Activated T-helper 9 cell treated with anti-CD3 and anti-CD28 coated beads, Interleukin-2, amount 50 U/mL, for 16 hours (primary cell): ENCODE measurements at regions not wholly inside any gene's neighbourhood (a gene's known extent, or its start where the extent isn't known, plus 50 kb on each side); places are given as distances from the start of the nearest gene placed in this dataset.
"Not testable (repeated sequence)": the region's sequence is repeated elsewhere in the genome, so short reads cannot be mapped to it uniquely, and the experiment has no call there.

Experiments used
- DNase-seq: peaks from one replicate; pipeline ENCODE4 v3.0.0-alpha.2; 2020; ENCODE audit warnings: low read depth

DNA sequence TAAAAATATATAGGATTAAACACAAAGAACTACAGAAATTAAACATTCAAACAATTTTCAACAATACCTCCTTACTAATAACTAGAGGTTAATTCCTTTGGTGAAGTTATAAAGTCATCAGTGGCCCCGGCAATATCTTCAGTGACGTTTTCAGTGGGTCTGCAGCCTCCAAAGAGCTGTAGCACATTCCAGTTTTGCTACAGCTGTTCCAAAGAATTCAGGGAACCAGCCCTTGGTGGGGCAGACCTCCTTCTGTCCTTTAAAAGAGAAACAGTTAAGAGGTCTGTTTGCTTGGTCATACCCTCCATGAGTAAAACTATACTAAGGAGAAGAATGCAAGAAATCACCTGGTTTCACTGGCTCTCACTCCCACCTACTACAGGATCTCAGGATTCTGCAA, 99.2 kb upstream of the ZDHHC17 start:
- DNase-seq = no peak

DNA sequence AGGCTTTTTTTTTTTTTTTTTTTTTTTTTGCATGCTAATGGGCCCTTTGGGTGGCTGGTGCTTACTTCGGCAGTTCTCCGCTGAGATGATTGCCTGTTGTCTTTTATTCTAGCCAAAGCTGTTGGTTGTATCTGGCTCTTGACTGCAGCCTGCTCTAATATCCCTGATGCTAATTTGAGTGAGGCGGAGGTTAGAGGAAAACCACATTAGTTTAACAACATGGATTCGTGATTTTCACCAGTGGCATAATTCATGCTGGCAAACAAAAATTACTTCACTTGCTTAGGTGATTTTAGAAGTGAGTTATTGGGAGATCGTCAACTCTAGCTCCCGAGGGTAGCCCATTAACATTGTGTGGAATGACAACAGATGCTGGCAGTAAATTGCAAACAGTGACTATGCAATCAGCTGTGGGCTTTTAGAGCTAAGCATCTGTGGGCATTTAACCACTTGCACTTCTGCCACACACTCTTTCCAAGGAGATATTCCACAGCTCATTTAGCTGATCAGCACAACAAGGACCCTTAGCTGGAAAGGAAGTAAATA, 97.6 kb upstream of the ZDHHC17 start:
- no peak for DNase-seq

DNA sequence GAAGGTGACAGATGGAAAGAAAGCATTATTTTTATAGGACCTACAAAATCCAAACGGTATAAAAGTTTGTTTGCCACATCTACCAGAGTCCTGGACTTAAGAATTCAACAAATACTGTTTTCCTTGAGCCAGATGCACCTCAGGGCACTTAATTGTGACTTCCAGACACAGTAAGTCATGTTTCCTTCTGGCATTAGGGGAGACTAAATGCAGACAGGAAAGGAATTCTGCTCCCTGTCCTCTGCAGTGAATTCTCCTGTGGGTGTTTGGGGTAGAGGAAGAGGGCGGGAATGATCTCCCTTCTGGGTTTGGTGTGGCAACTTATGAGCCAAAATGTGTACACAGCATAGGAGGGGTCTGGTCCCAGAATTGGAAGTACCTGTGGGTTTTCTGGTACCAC, 93.9 kb upstream of the ZDHHC17 start:
- no peak for DNase-seq

GRCh38 chr12:76670776-76671175, 93.1 kb upstream of the ZDHHC17 start:
- DNase-seq = no peak

DNA sequence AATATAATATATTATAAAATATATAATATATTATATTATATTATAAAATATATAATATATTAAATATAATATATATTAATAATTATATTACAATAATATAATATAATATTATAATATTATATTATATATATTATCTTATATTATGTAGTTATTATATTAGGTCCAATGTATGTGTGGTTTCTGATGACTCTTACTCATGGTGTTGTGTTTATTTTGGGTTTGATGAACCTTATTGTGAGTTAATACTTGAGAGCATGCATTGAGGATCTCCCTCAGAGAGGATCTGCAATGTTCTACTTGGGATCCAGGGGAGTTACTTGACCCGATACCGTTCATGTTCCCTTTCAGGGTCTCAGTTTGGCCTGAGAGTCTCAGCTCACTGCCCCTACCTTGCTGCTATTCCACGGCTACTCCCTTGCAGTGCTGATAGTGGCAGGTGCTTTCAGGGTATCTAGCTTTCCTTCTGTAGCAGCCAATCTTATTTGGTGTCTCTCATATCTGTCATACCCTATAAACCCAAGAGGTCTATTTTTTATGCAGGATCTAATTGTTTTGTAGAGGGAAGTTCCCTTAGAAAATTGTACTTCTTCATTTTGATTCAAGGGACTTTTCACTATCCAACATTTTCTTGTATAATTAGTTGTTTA, 89.1 kb upstream of the ZDHHC17 start:
- DNase-seq = no peak

GRCh38 chr12:76676261-76676660, 87.7 kb upstream of the ZDHHC17 start:
- DNase-seq = not testable (repeated sequence)

DNA sequence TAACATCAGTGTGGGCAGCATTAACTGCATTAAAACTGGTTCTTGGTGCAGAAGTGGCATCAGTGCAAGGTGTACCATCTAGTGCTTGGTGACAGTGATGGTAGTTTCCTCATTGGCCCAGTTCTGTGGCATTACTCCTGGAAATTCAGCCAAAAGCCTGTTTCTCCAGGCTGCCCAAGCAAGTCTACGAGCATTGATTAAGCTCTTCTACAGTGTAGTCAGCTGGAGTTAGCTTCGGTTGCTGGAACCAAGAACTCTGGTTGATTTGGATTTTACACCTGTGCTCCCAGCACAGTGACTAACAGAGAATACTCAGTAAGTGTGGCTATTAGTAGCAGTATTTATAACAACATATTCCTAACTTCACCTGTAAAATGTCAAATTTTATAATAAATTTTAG, 84.9 kb upstream of the ZDHHC17 start:
- DNase-seq = no peak

- no peak for DNase-seq
Measured at GRCh38 chr12:76679778-76680177, 84.1 kb upstream of the ZDHHC17 start.

DNA sequence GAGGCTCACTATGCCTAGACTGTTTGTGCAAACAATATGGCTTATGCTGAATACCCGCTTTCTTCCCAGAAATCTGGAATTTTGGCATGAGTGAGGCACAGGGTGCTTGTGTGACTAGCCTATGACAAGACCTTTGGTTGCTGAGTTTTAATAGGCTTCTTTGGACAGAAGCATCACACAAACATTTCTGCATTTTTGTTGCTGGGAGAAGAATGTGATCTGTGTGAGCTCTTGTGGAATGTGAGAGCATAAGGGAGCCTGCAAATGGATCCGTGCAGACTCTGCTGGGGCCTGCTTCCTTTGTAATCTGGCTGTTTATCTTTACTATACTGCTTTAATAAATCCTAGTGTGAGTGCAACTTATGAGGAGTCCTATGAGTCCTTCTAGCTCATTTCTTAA, 83.0 kb upstream of the ZDHHC17 start:
- no peak for DNase-seq

GRCh38 chr12:76685246-76685678, 78.7 kb upstream of the ZDHHC17 start:
- no peak for DNase-seq

DNA sequence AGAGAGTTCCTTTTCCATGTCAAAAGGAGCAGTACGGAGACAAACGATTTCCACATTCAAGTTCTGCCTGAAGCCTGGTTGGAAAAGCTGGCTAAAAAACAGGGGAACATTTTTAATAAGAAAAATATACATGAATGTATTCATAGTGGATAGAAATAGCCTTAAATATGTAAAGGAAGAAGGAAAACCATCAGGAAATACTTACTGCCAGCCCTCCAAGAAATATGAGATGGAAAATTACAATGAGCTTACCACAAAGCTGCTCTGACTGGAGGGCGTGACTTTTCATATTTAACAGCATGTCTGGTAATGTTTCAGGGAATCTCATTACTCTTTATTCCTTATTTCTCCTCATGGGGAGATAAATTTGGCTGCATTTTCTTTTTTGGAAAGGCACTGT, 75.9 kb upstream of the ZDHHC17 start:
- no peak for DNase-seq

DNA sequence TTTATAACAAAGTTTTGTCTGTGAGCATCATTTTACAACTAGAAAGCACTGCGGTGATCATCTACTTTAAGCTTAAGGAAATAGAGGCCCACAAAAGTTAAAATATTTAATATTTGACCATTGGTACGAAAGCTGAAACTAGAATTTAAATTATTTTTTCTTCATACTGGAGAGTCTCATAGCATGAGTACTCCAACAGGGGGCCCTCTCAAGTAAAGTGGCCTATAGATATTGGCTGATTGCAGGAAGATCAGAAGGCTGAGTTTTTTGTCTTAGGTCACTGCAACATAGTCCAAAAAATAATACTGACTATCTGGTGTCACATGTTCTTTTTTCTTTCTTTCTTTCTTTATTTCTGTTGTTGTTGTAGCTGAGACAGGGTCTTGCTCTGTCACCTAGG, 75.3 kb upstream of the ZDHHC17 start:
- no peak for DNase-seq

DNA sequence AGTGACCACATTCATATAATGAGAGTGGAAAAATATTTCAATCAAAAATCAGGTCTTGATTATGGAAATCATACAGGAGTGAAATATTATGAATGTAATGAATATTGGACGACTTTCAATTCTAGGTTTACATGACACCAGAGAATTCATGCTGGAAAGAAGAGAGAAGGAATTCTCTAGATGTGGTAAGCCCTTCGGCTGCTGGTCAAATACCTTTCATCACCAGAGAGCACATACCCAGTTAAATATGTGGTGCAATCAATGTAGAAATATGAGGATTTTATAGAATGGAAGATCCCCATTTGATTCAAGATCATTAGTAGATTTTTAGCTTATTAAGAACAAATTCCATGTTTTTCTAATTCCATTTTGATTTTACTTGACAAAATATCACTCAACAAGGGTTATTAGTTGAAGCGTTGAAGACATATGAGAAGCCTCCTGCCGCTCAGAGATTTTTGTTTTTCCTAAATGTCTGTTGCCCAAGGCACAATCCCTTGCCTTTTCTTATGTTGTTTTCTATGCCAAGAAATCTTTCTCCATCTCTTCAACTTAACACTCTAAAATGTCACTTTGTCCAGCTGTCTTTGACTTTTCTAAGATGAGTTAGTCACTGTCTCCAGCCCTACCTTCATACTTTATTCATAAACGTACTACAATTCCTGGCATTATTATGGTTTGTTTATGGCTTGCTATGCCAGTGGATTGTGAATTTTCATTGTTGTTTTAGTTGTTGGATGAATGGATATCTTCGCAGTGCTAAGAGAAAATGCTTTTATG, 72.8 kb upstream of the ZDHHC17 start:
- DNase-seq = no peak

- DNase-seq = no peak
Measured at GRCh38 chr12:76692846-76693245, 71.1 kb upstream of the ZDHHC17 start.

DNA sequence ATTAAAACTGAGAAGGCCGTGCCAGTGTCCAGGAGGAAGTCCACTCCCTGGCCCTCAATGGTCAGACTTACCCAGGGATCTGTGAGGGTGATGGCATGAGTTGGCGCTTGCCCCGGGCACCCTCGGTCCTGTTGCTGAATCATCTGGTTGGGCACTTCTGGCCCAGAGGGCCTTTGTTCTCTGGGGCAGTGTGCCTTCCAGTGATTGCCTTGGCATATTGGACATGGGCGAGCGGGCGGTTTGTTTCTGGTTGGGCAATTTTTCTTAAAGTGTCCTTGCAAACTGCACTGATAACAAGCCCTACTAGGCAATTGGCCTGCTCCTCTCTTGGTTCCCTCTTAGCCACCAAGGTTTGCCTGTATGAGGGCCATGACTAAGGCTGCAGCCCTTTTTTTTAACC, 69.5 kb upstream of the ZDHHC17 start:
- no peak for DNase-seq

- DNase-seq = no peak
Measured at GRCh38 chr12:76696186-76696585, 67.7 kb upstream of the ZDHHC17 start.

DNA sequence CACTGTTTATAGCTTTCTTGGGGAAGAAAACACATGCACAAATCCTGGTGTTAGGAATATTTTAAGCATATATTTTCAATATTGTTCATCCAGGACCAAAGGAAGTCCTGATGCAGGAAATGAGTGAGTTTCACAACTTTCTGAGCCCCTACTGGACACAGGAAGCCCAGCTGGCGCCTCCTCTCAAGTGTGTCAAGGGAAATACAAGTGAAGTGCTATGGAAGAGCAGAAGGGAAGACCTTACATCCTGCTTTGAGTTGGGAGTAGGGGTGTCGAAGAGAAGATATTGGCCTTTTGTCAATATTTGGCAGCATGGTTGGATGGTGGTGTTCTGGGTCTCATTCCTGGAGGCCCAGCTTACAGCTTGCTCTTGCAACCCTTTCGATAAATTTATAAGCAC, 66.1 kb upstream of the ZDHHC17 start:
- no peak for DNase-seq

- no peak for DNase-seq
Measured at GRCh38 chr12:76698316-76698715, 65.6 kb upstream of the ZDHHC17 start.

DNA sequence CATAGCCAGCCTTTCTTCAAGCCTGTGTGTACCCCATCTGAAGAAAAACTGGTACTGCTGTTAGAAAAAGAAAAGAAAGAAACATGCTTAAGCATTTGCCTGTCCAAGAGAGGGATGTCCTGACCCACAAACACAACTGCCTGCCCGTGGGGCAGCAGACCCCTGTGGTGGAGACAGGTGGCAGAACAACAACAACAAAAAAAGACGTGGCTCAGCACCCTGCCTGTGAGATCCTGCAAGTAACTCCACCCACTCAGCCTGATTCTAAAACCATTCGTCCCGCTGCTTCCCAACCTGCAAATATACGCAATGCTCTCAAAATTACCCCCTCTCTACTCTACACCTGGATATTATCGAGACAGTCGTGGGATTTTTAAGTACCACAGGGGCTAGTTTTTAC, 64.9 kb upstream of the ZDHHC17 start:
- DNase-seq = no peak

DNA sequence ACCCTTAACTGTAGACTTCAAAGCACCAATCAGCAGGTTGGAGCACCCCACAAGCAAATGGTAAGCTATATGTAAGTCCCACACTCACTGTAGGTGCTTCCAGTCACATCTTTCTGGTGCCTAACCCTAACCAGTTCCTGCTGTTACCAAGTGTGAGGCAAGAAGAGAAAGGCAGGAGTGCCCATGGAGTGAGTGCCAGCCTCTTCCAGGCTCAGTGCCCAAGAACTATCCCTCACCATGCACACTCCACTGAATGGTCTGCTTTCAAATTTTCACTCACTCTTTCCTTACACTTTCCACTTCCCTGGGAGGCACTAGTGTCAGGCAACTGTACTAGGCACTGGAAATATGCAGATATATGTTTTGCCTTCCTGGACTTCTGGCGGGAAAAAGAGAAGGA, 62.2 kb upstream of the ZDHHC17 start:
- no peak for DNase-seq

GRCh38 chr12:76702946-76703345, 61.0 kb upstream of the ZDHHC17 start:
- no peak for DNase-seq

DNA sequence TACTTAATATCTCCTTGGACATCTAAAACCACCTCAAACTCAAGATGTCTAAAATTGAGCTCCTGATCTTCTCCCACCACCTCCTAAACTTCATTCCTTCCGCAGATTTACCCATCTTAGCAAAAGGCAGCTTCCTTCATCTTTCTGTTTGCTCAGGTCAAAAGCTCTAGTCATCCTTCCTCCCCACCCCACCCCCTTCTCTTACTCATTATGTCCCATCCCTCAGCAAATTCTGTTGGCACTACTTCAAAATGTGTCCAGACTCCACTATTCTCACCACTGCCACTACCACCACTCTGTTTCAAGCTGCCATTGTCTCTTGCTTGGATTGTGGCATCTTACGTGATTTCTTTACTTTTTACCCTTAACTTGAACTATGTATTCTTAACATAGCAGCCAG, 59.2 kb upstream of the ZDHHC17 start:
- DNase-seq = no peak

DNA sequence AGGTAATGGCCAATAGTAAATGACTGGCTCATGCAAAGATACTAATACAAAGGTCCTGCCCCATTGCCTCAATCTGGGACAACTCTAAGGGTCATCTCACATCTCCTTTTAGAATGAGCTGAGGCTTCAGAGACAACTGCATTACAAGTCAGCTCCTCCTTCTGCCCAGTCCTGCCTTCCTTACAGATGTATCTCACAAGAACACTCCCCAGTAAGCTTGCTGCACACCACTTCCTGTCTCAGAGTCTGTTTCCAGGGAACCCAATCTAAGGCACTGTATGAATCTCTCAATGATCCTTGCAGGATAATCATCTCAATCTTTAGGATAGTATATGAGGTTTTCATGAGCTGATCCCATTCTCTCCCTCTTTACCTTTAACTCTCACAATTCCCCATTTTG, 57.8 kb upstream of the ZDHHC17 start:
- DNase-seq = no peak

DNA sequence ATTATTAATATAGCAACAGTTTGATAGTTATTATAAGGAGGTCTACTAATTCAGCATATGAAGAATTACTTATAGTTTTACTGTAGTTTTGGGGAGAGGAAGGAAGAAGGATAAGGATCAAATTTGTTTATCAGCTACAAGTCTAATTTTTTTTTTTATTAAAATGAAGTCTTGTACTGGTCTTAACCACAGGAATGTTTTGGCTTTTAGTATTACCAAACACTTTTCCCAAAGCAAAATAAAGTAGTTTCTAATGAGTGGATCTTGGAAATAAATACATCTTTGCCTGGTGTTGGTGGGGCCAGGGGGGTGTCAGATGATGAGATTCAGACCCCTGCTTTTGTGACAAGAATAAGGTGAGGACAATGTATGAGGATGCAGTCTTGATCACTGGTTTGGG, 57.2 kb upstream of the ZDHHC17 start:
- DNase-seq = no peak
